Right cardiac atrium (tissue), 5 donors: ENCODE measurements at regions not wholly inside any gene's neighbourhood (a gene's known extent, or its start where the extent isn't known, plus 50 kb on each side); places are given as distances from the start of the nearest gene placed in this dataset.
A peak's percentile ranks its signal among the peaks of the same experiment; 100 is the strongest.

ENCODE experiments used
- ATAC-seq, 2 donors: fragments of 200-7000 bp; cut with Tn5 transposase; one replicate each; pipeline versions ENCODE4 v1.8.0 to v1.9.1; 2020; ENCODE audit warnings: moderate library complexity in 2 of 2, mild to moderate bottlenecking in 1 of 2
- DNase-seq, 3 donors: peaks; one replicate each; pipeline ENCODE4 v3.0.0-alpha.2; 2020
- H3K27ac ChIP-seq: one replicate; pipeline ENCODE4 v1.5.1; 2013; ENCODE audit warnings: mild to moderate bottlenecking, low read length, control low read depth, moderate library complexity
- H3K27me3 ChIP-seq: one replicate; pipeline ENCODE4 v1.6.1; 2013; ENCODE audit not compliant: control insufficient read depth, insufficient read depth
- H3K4me1 ChIP-seq: one replicate; pipeline ENCODE4 v1.6.1; 2013; ENCODE audit warnings: low read length; ENCODE audit not compliant: control insufficient read depth, insufficient read depth
- H3K4me3 ChIP-seq: one replicate; pipeline ENCODE4 v1.5.1; 2013; ENCODE audit warnings: low read length, control low read depth
- H3K9me3 ChIP-seq: one replicate; pipeline ENCODE4 v1.6.1; 2013; ENCODE audit warnings: low read length; ENCODE audit not compliant: control insufficient read depth
- WGBS: extraction: QIAGEN DNeasy Blood & Tissue Kit; methylation state at CpG from one replicate; pipeline ENCODE4 v1.1.7; 2013; 5-methylcytosine and 5-hydroxymethylcytosine counted together
- intact Hi-C, 4 donors: fragments of 100-400 bp; cut with DNase I; formaldehyde crosslinking; loops; one replicate each; pipeline versions ENCODE4 v1.11.0 to v1.14.0; 2022 to 2023
- donor health status: healthy with polysubstance abuse.
- donor health status: DM: no; HTN: yes; CAD: no.
- donor health status: DM: no; HTN: no; CAD: no.
- donor health status: DM: no; HTN: yes; CAD: no; lungs with severe emphysema.
- donor health status: DM: yes; HTN: yes; CAD: no.

- Histone ChIP-seq H3K27me3 (no peaks in the 10 kb centered on the region), H3K4me1 (no peaks in the 10 kb centered on the region), H3K4me3 (no peak overlapping the region), H3K27ac (no peak overlapping the region), H3K9me3 (no peaks in the 10 kb centered on the region)
- ATAC-seq (peak; percentile 29 to 68), DNase-seq (no peak)
- 36% methylated on average over 1 of the region's 1 CpG for WGBS
- intact Hi-C loops, result no loop called here
Observed at GRCh38 chr22:34278121-34278520, 357.8 kb upstream of the LARGE1 start.

- intact Hi-C loops, result no loop called here
- Histone ChIP-seq H3K27me3 (no peaks in the 10 kb centered on the region), H3K4me3 (no peak overlapping the region), H3K4me1 (no peaks in the 10 kb centered on the region), H3K9me3 (no peaks in the 10 kb centered on the region), H3K27ac (no peak overlapping the region)
- DNase-seq (peak in 2 of 3 donors; percentile 14 to 40), ATAC-seq (peak; percentile 24 to 73)
- WGBS, result 35% methylated on average over 3 of the region's 3 CpGs
Observed at GRCh38 chr22:34281738-34282137, 361.5 kb upstream of the LARGE1 start.

- ATAC-seq, result no peak
- H3K4me3 ChIP-seq, result no peak overlapping the region
- no peak overlapping the region for H3K27ac ChIP-seq
- no peaks in the 10 kb centered on the region for H3K4me1 ChIP-seq
- no peaks in the 10 kb centered on the region for H3K9me3 ChIP-seq
- intact Hi-C loops, result no loop called here
- 52% methylated on average over 3 of the region's 3 CpGs for WGBS
- H3K27me3 ChIP-seq, result no peaks in the 10 kb centered on the region
- no peak for DNase-seq
Observed at GRCh38 chr22:34283844-34284243, 363.6 kb upstream of the LARGE1 start.

GRCh38 chr22:34293324-34293723 is 373.0 kb upstream of the LARGE1 start:
- intact Hi-C loops, result no loop called here
- WGBS, result 44% methylated on average over 4 of the region's 4 CpGs
- DNase-seq, result no peak
- Histone ChIP-seq H3K4me1 (no peaks in the 10 kb centered on the region), H3K27ac (no peak overlapping the region), H3K4me3 (no peak overlapping the region), H3K27me3 (no peaks in the 10 kb centered on the region), H3K9me3 (no peaks in the 10 kb centered on the region)
- no peak for ATAC-seq

- ATAC-seq, result no peak
- no peak for DNase-seq
- no peaks in the 10 kb centered on the region for H3K9me3 ChIP-seq
- H3K27ac ChIP-seq, result no peak overlapping the region
- H3K4me3 ChIP-seq, result no peak overlapping the region
- WGBS, result 65% methylated on average over 5 of the region's 5 CpGs
- intact Hi-C loops, result no loop called here
- H3K4me1 ChIP-seq, result no peaks in the 10 kb centered on the region
- H3K27me3 ChIP-seq, result no peaks in the 10 kb centered on the region
Observed at GRCh38 chr22:34294476-34294875, 374.2 kb upstream of the LARGE1 start.

GRCh38 chr22:34294986-34295385 is 374.7 kb upstream of the LARGE1 start:
- DNase-seq, result no peak
- H3K27me3 ChIP-seq, result no peaks in the 10 kb centered on the region
- WGBS, result 73% methylated on average over 3 of the region's 3 CpGs
- intact Hi-C loops, result no loop called here
- no peak for ATAC-seq
- no peaks in the 10 kb centered on the region for H3K4me1 ChIP-seq
- no peaks in the 10 kb centered on the region for H3K9me3 ChIP-seq
- H3K4me3 ChIP-seq, result no peak overlapping the region
- H3K27ac ChIP-seq, result no peak overlapping the region

GRCh38 chr22:34296461-34296860 is 376.2 kb upstream of the LARGE1 start:
- Histone ChIP-seq H3K4me3 (no peak overlapping the region), H3K9me3 (no peaks in the 10 kb centered on the region)

GRCh38 chr22:34297536-34298120 is 377.4 kb upstream of the LARGE1 start:
- Histone ChIP-seq H3K4me1 (no peaks in the 10 kb centered on the region), H3K4me3 (no peak overlapping the region), H3K9me3 (no peaks in the 10 kb centered on the region), H3K27ac (no peak overlapping the region), H3K27me3 (no peaks in the 10 kb centered on the region)
- ATAC-seq (no peak), DNase-seq (no peak)
- intact Hi-C loops, result no loop called here
- WGBS, result 94% methylated on average over 1 of the region's 1 CpG

More at GRCh38 chr22:34296461-34296860, 376.2 kb upstream of the LARGE1 start:
- Histone ChIP-seq H3K4me1 (no peaks in the 10 kb centered on the region), H3K27ac (no peak overlapping the region), H3K27me3 (no peaks in the 10 kb centered on the region)
- ATAC-seq, result no peak
- intact Hi-C loops, result no loop called here
- 67% methylated on average over 2 of the region's 2 CpGs for WGBS
- DNase-seq, result no peak

GRCh38 chr22:34299496-34299895 is 379.2 kb upstream of the LARGE1 start:
- ATAC-seq, result no peak
- DNase-seq, result no peak
- WGBS, result 67% methylated on average over 1 of the region's 1 CpG
- intact Hi-C loops, result no loop called here
- Histone ChIP-seq H3K27me3 (no peaks in the 10 kb centered on the region), H3K9me3 (no peaks in the 10 kb centered on the region), H3K4me3 (no peak overlapping the region), H3K27ac (no peak overlapping the region), H3K4me1 (no peaks in the 10 kb centered on the region)

- Histone ChIP-seq H3K4me1 (no peaks in the 10 kb centered on the region), H3K27me3 (no peaks in the 10 kb centered on the region), H3K27ac (no peak overlapping the region), H3K4me3 (no peak overlapping the region), H3K9me3 (no peaks in the 10 kb centered on the region)
- no peak for ATAC-seq
- no peak for DNase-seq
- intact Hi-C loops, result no loop called here
Observed at GRCh38 chr22:34301569-34301968, 381.3 kb upstream of the LARGE1 start.

- ATAC-seq (peak in 1 of 2 donors; percentile 54), DNase-seq (no peak)
- H3K4me1 ChIP-seq, result no peaks in the 10 kb centered on the region
- H3K27me3 ChIP-seq, result no peaks in the 10 kb centered on the region
- 32% methylated on average over 3 of the region's 3 CpGs for WGBS
- H3K4me3 ChIP-seq, result no peak overlapping the region
- intact Hi-C loops, result no loop called here
- H3K27ac ChIP-seq, result no peak overlapping the region
- H3K9me3 ChIP-seq, result no peaks in the 10 kb centered on the region
Observed at GRCh38 chr22:34303656-34304055, 383.4 kb upstream of the LARGE1 start.

- intact Hi-C loops, result no loop called here
- H3K27ac ChIP-seq, result no peak overlapping the region
- H3K4me1 ChIP-seq, result no peaks in the 10 kb centered on the region
- ATAC-seq (no peak), DNase-seq (no peak)
- 93% methylated on average over 2 of the region's 2 CpGs for whole genome bisulfite sequencing
- no peaks in the 10 kb centered on the region for H3K9me3 ChIP-seq
- H3K4me3 ChIP-seq, result no peak overlapping the region
- no peaks in the 10 kb centered on the region for H3K27me3 ChIP-seq
Observed at GRCh38 chr22:34306361-34306760, 386.1 kb upstream of the LARGE1 start.
